D721Med (cell line): ENCODE measurements at regions not wholly inside any gene's neighbourhood (a gene's known extent, or its start where the extent isn't known, plus 50 kb on each side); places are given as distances from the start of the nearest gene placed in this dataset.
"Not testable (repeated sequence)": the region's sequence is repeated elsewhere in the genome, so short reads cannot be mapped to it uniquely, and the experiment has no call there.

Experiments used
- DNase-seq: peaks from one replicate; pipeline ENCODE4 v3.0.0; 2011; ENCODE audit warnings: low spot score; ENCODE audit not compliant: insufficient read length
- FAIRE-seq: peaks from 2 replicates; lab custom pipeline; 2011; peaks lifted over from hg19 to GRCh38; lab: Jason Lieb, UNC
- CTCF ChIP-seq: IDR thresholded peaks from 2 replicates; pipeline ENCODE4 v1.5.1; 2012; ENCODE audit warnings: mild to moderate bottlenecking, control low read depth; ENCODE audit not compliant: insufficient read depth; ENCODE audit errors: missing control alignments

GRCh38 chr10:9452056-9452455 is 1397.6 kb downstream of the GATA3 start:
- TF ChIP-seq CTCF = no peak
- no peak for FAIRE-seq
- DNase-seq = no peak

- DNase-seq, FAIRE-seq: not testable (repeated sequence)
Measured at GRCh38 chr10:9453871-9454270, 1399.4 kb downstream of the GATA3 start.

- TF ChIP-seq CTCF = no peak
- FAIRE-seq = no peak
Measured at GRCh38 chr10:9469663-9470205, 1415.2 kb downstream of the GATA3 start.

GRCh38 chr10:9470581-9470980 is 1416.1 kb downstream of the GATA3 start:
- no peak for TF ChIP-seq CTCF
- FAIRE-seq (no peak), DNase-seq (no peak)

More at GRCh38 chr10:9469663-9470205, 1415.2 kb downstream of the GATA3 start:
- no peak for DNase-seq

GRCh38 chr10:9501944-9502343 is 1447.5 kb downstream of the GATA3 start:
- TF ChIP-seq CTCF = no peak
- no peak for DNase-seq
- FAIRE-seq = no peak

- FAIRE-seq (no peak), DNase-seq (no peak)
- TF ChIP-seq CTCF = no peak
Measured at GRCh38 chr10:9504227-9504626, 1449.7 kb downstream of the GATA3 start.

- TF ChIP-seq CTCF = no peak
- DNase-seq (no peak), FAIRE-seq (no peak)
Measured at GRCh38 chr10:9505546-9505945, 1451.1 kb downstream of the GATA3 start.

GRCh38 chr10:9508606-9509005 is 1454.1 kb downstream of the GATA3 start:
- FAIRE-seq (no peak), DNase-seq (no peak)
- no peak for TF ChIP-seq CTCF
